GM13976 (cell line): ENCODE measurements at regions not wholly inside any gene's neighbourhood (a gene's known extent, or its start where the extent isn't known, plus 50 kb on each side); places are given as distances from the start of the nearest gene placed in this dataset.

Source experiments
- DNase-seq: peaks from one replicate; pipeline ENCODE4 v3.0.0; 2012; ENCODE audit warnings: low spot score
- in situ Hi-C: fragments of 300-500 bp; cut with MboI; formaldehyde crosslinking; loops from one replicate; pipeline ENCODE4 v1.12.0; 2022; ENCODE audit warnings: low sequenced_read_pairs, mixed read lengths, inconsistent platforms; ENCODE audit not compliant: unreplicated experiment
- TF ChIP-seq, protein P1 (sequence below): IDR thresholded peaks from 2 replicates; pipeline ENCODE4 v1.5.1; 2012; ENCODE audit warnings: borderline replicate concordance, mild to moderate bottlenecking; ENCODE audit not compliant: insufficient read depth; ENCODE audit errors: extremely low read depth, missing control alignments, control extremely low read depth

DNA sequence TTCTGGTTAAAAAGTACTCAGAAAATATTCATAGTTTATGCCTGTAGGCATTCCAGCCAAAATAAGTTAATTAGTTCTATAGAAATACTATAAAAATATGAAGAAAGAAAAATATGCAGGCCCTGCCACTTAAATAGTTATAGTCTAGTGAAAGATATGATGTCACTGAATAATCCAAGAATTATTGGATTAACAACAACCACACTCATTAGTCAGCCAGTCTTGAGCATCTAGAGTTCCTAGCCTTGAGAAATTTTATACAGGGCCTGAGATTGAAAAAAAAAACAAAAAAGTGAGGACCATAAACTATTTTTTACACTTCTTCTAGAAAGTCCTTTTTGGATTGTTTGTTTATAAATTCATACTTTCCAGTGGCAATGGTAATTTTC lies 823.0 kb downstream of the FAT4 start:
- in situ Hi-C loops = no loop called here
- TF ChIP-seq, protein P1, sequence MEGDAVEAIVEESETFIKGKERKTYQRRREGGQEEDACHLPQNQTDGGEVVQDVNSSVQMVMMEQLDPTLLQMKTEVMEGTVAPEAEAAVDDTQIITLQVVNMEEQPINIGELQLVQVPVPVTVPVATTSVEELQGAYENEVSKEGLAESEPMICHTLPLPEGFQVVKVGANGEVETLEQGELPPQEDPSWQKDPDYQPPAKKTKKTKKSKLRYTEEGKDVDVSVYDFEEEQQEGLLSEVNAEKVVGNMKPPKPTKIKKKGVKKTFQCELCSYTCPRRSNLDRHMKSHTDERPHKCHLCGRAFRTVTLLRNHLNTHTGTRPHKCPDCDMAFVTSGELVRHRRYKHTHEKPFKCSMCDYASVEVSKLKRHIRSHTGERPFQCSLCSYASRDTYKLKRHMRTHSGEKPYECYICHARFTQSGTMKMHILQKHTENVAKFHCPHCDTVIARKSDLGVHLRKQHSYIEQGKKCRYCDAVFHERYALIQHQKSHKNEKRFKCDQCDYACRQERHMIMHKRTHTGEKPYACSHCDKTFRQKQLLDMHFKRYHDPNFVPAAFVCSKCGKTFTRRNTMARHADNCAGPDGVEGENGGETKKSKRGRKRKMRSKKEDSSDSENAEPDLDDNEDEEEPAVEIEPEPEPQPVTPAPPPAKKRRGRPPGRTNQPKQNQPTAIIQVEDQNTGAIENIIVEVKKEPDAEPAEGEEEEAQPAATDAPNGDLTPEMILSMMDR = no peak

DNA sequence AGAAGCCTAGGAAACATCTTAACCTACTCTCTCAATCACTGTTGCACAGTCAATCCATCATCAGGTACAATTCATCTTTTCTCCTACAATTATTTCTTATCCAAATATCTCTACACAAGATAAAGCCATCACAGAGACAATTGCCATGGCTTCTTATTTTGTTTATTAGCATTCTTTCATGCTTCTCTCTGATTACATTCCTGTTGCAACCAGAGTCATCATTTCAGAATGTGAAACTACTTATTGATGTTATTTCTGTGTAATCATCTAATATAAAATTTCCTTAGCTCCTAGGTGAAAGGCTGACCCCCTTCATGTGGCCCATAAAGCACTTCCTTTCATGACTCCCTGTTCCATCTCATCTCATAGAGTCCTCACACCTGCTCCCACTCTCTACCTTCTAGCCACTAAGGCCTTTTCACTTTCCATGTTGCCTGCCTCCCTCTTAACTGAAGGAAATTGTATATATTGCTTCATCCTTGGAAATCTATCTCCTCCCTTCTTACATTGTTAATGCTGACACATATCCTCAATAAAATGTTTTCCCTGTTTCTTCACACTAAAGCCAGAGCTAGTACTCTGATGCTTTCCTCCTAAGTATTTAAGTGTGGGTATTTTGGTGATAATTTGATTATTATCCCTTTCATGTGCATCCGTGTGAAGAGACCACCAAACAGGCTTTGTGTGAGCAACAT lies 829.9 kb downstream of the FAT4 start:
- in situ Hi-C loops = no loop called here
- DNase-seq = no peak
- TF ChIP-seq, protein P1 = no peak

More for the DNA sequence above, 823.0 kb downstream of the FAT4 start:
- no peak for DNase-seq

DNA sequence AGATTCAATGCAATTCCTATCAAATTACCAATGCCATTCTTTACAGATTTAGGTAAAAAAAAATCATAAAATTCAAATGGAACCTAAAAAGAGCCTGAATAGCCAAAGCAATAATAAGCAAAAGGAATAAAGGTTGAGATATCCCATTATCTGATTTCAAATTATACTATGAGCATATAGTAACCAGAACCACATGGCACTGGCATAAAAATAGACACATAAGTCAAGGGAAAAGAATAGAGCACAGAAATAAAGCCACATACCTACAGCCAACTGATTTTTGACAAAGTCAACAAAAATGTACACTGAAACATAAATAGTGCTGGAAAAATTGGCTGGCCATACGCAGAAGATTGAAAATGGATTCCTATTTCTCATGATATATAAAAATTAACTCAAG lies 853.7 kb downstream of the FAT4 start:
- DNase-seq = no peak
- TF ChIP-seq, protein P1 = no peak
- in situ Hi-C loops = no loop called here

DNA sequence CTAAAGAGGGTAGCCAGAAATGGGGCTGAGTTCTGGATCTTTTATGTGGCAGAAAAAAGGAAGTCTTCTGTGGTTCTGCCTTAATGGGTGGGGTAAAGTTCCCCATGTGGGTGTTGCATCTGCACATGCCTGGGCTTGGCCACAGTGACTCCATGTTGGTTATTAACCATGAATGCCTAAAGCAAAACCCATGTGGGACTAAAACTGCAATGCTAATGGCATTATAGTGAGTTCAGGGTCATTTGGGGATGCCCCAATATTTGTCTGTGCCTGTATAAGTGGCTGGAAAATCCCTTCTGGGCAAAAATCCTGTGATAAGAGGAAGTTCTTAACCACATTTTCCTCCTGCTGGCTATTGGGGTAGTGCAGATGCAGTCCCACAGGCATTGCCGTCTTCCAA lies 857.4 kb downstream of the FAT4 start:
- no peak for DNase-seq
- TF ChIP-seq, protein P1 = no peak
- in situ Hi-C loops = no loop called here

DNA sequence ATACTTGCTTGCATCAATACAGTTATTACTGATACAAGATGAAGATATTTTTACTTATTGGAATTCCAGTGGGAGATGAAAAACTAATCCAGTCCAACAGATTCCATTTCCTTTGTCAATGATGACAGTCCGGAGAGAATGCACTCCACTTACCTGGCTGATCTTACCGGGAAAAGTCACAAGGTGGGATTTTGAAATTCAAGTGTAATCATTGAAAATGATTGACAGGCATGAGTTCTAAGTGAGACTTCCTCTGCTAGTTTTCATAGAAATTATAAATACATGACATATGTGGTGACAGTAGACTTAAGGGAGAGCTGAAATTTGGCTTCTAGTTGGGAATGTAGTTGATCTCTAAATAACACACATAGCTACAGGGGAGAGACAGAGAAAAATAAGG lies 859.9 kb downstream of the FAT4 start:
- in situ Hi-C loops = no loop called here
- DNase-seq = no peak
- TF ChIP-seq, protein P1 = no peak

DNA sequence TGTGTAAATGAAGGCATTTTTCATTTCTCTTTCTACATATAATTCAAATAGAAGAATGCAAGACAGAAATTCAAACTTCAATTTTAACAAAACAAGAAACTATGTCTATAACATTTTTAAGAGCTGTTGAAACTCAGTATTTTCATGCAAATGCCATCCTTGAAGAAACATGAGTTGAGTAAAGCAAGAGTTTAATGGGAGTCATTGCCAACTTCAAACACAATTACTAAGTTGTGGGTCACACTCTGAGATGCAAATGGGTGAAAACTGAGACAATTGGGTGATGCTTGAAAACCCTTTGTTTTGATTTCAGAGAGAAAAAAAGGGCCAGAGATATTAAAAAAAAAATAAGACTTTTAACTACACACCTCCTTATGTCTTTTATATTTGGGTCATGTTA lies 865.9 kb downstream of the FAT4 start:
- TF ChIP-seq, protein P1 = no peak
- DNase-seq = no peak
- in situ Hi-C loops = no loop called here
